HepG2 (cell line): ENCODE measurements at regions not wholly inside any gene's neighbourhood (a gene's known extent, or its start where the extent isn't known, plus 50 kb on each side); places are given as distances from the start of the nearest gene placed in this dataset.

Source experiments
- ATAC-seq: fragments of 200-7000 bp; cut with Tn5 transposase; 3 replicates; pipeline ENCODE4 v1.9.1; 2020; ENCODE audit warnings: mild to moderate bottlenecking, moderate library complexity
- BruUV-seq: library from RNA; stranded (reverse); fragments of 400-500 nt; replicated peaks from 2 replicates; lab custom pipeline; 2021; lab: Mats Ljungman, UMichigan
- CTCF ChIA-PET: fragments of 300-600 bp; formaldehyde crosslinking; extraction: SDS; loops from one replicate; lab custom pipeline; 2021; ENCODE audit warnings: low total read pairs, inconsistent platforms, low intra/inter-chr PET ratio; lab: Yijun Ruan, JAX
- POLR2A ChIA-PET: fragments of 350-600 bp; sonication (Branson Sonifier 250); formaldehyde crosslinking; loops from one replicate; lab custom pipeline; 2020; ENCODE audit warnings: antibody characterized with exemption, inconsistent platforms; lab: Yijun Ruan, JAX
- DNase-seq: peaks from one replicate; pipeline ENCODE4 v3.0.0-alpha.2; 2015; ENCODE audit warnings: low spot score
- FAIRE-seq: peaks from 3 replicates; lab custom pipeline; 2011; peaks lifted over from hg19 to GRCh38; lab: Jason Lieb, UNC
- H2AFZ ChIP-seq: one replicate; pipeline ENCODE4 v1.6.1; 2011; ENCODE audit warnings: low read length, inconsistent platforms
- H3K27ac ChIP-seq: fragments of 300-600 bp; 3 replicates; pipeline ENCODE4 v1.8.0; 2011; ENCODE audit warnings: mixed run types, mild to moderate bottlenecking, mixed read lengths, low read length, inconsistent platforms; ENCODE audit not compliant: insufficient read depth; ENCODE audit errors: extremely low read length
- H3K27me3 ChIP-seq, 2 experiments: fragments of 200-600 bp in 1 of 2; 2 replicates in 1 of 2; 3 replicates in 1 of 2; pipeline versions ENCODE4 v1.6.0 to v1.8.0; 2011; ENCODE audit warnings: low read length in 2 of 2, mild to moderate bottlenecking in 2 of 2, moderate library complexity in 2 of 2, inconsistent platforms in 1 of 2; ENCODE audit not compliant: insufficient read depth in 2 of 2, control insufficient read depth in 1 of 2
- H3K36me3 ChIP-seq, 2 experiments: fragments of 200-600 bp in 1 of 2; replicated peaks in 1 of 2; 2 replicates in 1 of 2; 3 replicates in 1 of 2; pipeline versions ENCODE4 v1.5.1 to v1.8.0; 2011; ENCODE audit warnings: low read length in 2 of 2, inconsistent platforms in 1 of 2; ENCODE audit not compliant: insufficient read depth in 2 of 2, control insufficient read depth in 1 of 2
- H3K4me1 ChIP-seq: 2 replicates; pipeline ENCODE4 v1.5.1; 2012; ENCODE audit warnings: low read length, inconsistent platforms; ENCODE audit not compliant: insufficient read depth
- H3K4me2 ChIP-seq: 2 replicates; pipeline ENCODE4 v1.6.0; 2011; ENCODE audit warnings: low read depth, low read length, inconsistent platforms
- H3K4me3 ChIP-seq, 3 experiments: fragments of 200-600 bp in 1 of 3; sonication (generic), shearing (Covaris generic) in 1 of 3; replicated peaks in 1 of 3; 2 replicates each; pipeline ENCODE4 v1.5.1; 2011 to 2016; ENCODE audit warnings: low read length in 3 of 3, inconsistent platforms in 2 of 3, low read depth in 2 of 3, mild to moderate bottlenecking in 2 of 3, control low read depth in 1 of 3, mixed read lengths in 1 of 3; ENCODE audit not compliant: insufficient read depth in 1 of 3
- H3K79me2 ChIP-seq: one replicate; pipeline ENCODE4 v1.6.1; 2011; ENCODE audit warnings: low read length, inconsistent platforms; ENCODE audit not compliant: insufficient read depth
- H3K9ac ChIP-seq: 2 replicates; pipeline ENCODE4 v1.6.0; 2011; ENCODE audit warnings: mild to moderate bottlenecking, low read depth, low read length, inconsistent platforms; ENCODE audit not compliant: insufficient read depth
- H3K9me3 ChIP-seq: 2 replicates; pipeline ENCODE4 v1.5.1; 2012; ENCODE audit warnings: mild to moderate bottlenecking, low read length
- H4K20me1 ChIP-seq: 2 replicates; pipeline ENCODE4 v1.6.0; 2011; ENCODE audit warnings: inconsistent platforms, mild to moderate bottlenecking, low read length, moderate library complexity; ENCODE audit not compliant: insufficient read depth
- MAFK ChIP-seq, 2 experiments: IDR thresholded peaks in 1 of 2; conservative IDR thresholded peaks in 1 of 2; 2 replicates each; pipeline ENCODE4 v1.6.1; 2011; ENCODE audit warnings: improper control_type of control experiment in 2 of 2, low read length in 2 of 2
- MXD4 ChIP-seq: IDR thresholded peaks from 2 replicates; pipeline ENCODE4 v1.6.1; 2016; ENCODE audit warnings: mild to moderate bottlenecking, missing biosample characterization, missing genetic modification reagents
- ZFYVE20 ChIP-seq: sonication (generic); formaldehyde crosslinking; IDR thresholded peaks from 2 replicates; pipeline ENCODE4 v1.8.0; 2023; ENCODE audit warnings: low read depth, mild to moderate bottlenecking, moderate library complexity, missing genetic modification reagents, borderline replicate concordance
- ZNF235 ChIP-seq: sonication (generic); formaldehyde crosslinking; IDR thresholded peaks from 2 replicates; pipeline ENCODE4 v1.8.1; 2023; ENCODE audit warnings: mild to moderate bottlenecking, missing genetic modification reagents, borderline replicate concordance
- ZNF256 ChIP-seq: sonication (generic); formaldehyde crosslinking; conservative IDR thresholded peaks from 2 replicates; pipeline ENCODE4 v1.4.0; 2020; ENCODE audit warnings: missing genetic modification reagents
- WGBS: methylation state at CpG from one replicate; pipeline ENCODE4 v1.1.6; 2017; ENCODE audit warnings: low lambda C conversion rate; 5-methylcytosine and 5-hydroxymethylcytosine counted together
- in situ Hi-C: cut with HindIII; loops from 2 replicates; pipeline ENCODE4 v1.10.0; 2017; ENCODE audit warnings: low pct_unique_long_range_greater_than_20kb; ENCODE audit not compliant: extremely low pct_ligation_motif_present
- intact Hi-C: fragments of 100-400 bp; cut with micrococcal nuclease; formaldehyde crosslinking; loops from one replicate; pipeline ENCODE4 v1.10.0; 2022; ENCODE audit not compliant: unreplicated experiment
- TF ChIP-seq, protein P1 (sequence below): sonication (generic); formaldehyde crosslinking; conservative IDR thresholded peaks from 2 replicates; pipeline ENCODE4 v1.4.0; 2020; ENCODE audit warnings: missing genetic modification reagents

- intact Hi-C loops: no loop called here
- CTCF ChIA-PET: no interaction called here
- POLR2A ChIA-PET: no interaction called here
Observed at GRCh38 chr12:112738531-112738930, 53.0 kb upstream of the RPH3A start.

GRCh38 chr12:112740387-112740934 is 51.1 kb upstream of the RPH3A start:
- in situ Hi-C loops (no loop called here), intact Hi-C loops (no loop called here)
- H3K9me3 ChIP-seq: no peaks in the 10 kb centered on the region
- no peak overlapping the region for H3K4me3 ChIP-seq
- H3K27me3 ChIP-seq: peaks cover 0 to 5% of the 10 kb centered on the region in 2 experiments; a peak in 2 of 5 replicates
- H4K20me1 ChIP-seq: no peaks in the 10 kb centered on the region; the same call in 1 of the 2 replicates
- no TSS peak for BruUV-seq
- H3K4me2 ChIP-seq: no peak overlapping the region
- no peaks in the 10 kb centered on the region for H3K36me3 ChIP-seq
- no peak overlapping the region for H3K27ac ChIP-seq
- no peak for DNase-seq
- no peak overlapping the region for H3K9ac ChIP-seq
- no peaks in the 10 kb centered on the region for H3K4me1 ChIP-seq
- H2AFZ ChIP-seq: no peak overlapping the region
- ATAC-seq: no peak
- no peak for FAIRE-seq
- 35% methylated on average over 3 of the region's 3 CpGs for WGBS
- ChIA-PET POLR2A (no interaction called here), CTCF (no interaction called here)
- H3K79me2 ChIP-seq: no peaks in the 10 kb centered on the region
- peak in 1 of 2 experiments; percentile 21; a peak in 2 of 4 replicates for TF ChIP-seq MAFK (conservative IDR thresholded peaks at IDR 0.05 in 1 of 2, IDR thresholded peaks at IDR 0.05 in 1 of 2; ENCODE audit: low read length in 2 of 2)
- no peak for TF ChIP-seq MXD4 (CRISPR knock-in tag)

More at GRCh38 chr12:112738531-112738930, 53.0 kb upstream of the RPH3A start:
- 14% methylated on average over 2 of the region's 3 CpGs for WGBS
- peaks cover 0 to 4% of the 10 kb centered on the region in 2 experiments; a peak in 2 of 5 replicates for H3K27me3 ChIP-seq
- no peak overlapping the region for H2AFZ ChIP-seq
- H3K4me1 ChIP-seq: no peaks in the 10 kb centered on the region
- FAIRE-seq (no peak), ATAC-seq (no peak), DNase-seq (no peak)
- H4K20me1 ChIP-seq: no peaks in the 10 kb centered on the region; the same call in 1 of the 2 replicates
- H3K9me3 ChIP-seq: no peaks in the 10 kb centered on the region
- H3K27ac ChIP-seq: no peak overlapping the region
- H3K79me2 ChIP-seq: no peaks in the 10 kb centered on the region
- H3K4me3 ChIP-seq: no peak overlapping the region
- no TSS peak for BruUV-seq
- H3K36me3 ChIP-seq: no peaks in the 10 kb centered on the region
- H3K9ac ChIP-seq: no peak overlapping the region
- in situ Hi-C loops: no loop called here
- TF ChIP-seq ZFYVE20 (CRISPR knock-in tag) (no peak), ZNF235 (CRISPR knock-in tag) (no peak), ZNF256 (CRISPR knock-in tag) (no peak)
- TF ChIP-seq, protein P1, sequence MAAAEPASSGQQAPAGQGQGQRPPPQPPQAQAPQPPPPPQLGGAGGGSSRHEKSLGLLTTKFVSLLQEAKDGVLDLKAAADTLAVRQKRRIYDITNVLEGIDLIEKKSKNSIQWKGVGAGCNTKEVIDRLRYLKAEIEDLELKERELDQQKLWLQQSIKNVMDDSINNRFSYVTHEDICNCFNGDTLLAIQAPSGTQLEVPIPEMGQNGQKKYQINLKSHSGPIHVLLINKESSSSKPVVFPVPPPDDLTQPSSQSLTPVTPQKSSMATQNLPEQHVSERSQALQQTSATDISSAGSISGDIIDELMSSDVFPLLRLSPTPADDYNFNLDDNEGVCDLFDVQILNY: no peak
- no peak overlapping the region for H3K4me2 ChIP-seq
